Activated B cell treated with CpG ODN at 0.5 μM for 24 hours (primary cell): ENCODE measurements at regions not wholly inside any gene's neighbourhood (a gene's known extent, or its start where the extent isn't known, plus 50 kb on each side); places are given as distances from the start of the nearest gene placed in this dataset.

Experiments
- ATAC-seq: fragments of 200-7000 bp; cut with Tn5 transposase; one replicate; pipeline ENCODE4 v1.10.0; 2021; ENCODE audit warnings: low read depth, mild to moderate bottlenecking, moderate library complexity
- CTCF ChIA-PET: fragments of 350-600 bp; sonication (Branson Sonifier 250); formaldehyde crosslinking; loops from one replicate; lab custom pipeline; 2021; ENCODE audit warnings: antibody characterized with exemption; lab: Charles Lee
- POLR2A ChIA-PET: fragments of 350-600 bp; sonication (Branson Sonifier 250); formaldehyde crosslinking; loops from one replicate; lab custom pipeline; 2021; ENCODE audit warnings: antibody characterized with exemption; lab: Charles Lee
- DNase-seq: peaks from one replicate; pipeline ENCODE4 v3.0.0; 2022
- H3K27ac Mint-ChIP-seq: one replicate; pipeline ENCODE4 v1.8.0; 2020; ENCODE audit warnings: mixed read lengths
- H3K27me3 Mint-ChIP-seq: one replicate; pipeline ENCODE4 v1.8.0; 2021; ENCODE audit warnings: mixed read lengths
- H3K36me3 Mint-ChIP-seq: one replicate; pipeline ENCODE4 v1.8.0; 2021; ENCODE audit warnings: low read depth, mixed read lengths
- H3K4me1 Mint-ChIP-seq: one replicate; pipeline ENCODE4 v1.8.0; 2021; ENCODE audit warnings: mixed read lengths
- H3K4me3 Mint-ChIP-seq: one replicate; pipeline ENCODE4 v1.8.0; 2020; ENCODE audit warnings: mild to moderate bottlenecking, mixed read lengths
- H3K9me3 Mint-ChIP-seq: one replicate; pipeline ENCODE4 v1.8.0; 2020; ENCODE audit warnings: mixed read lengths
- CTCF ChIP-seq: fragments of 200-600 bp; IDR thresholded peaks from one replicate; pipeline ENCODE4 v1.8.0; 2022; ENCODE audit warnings: antibody characterized with exemption, mild to moderate bottlenecking
- intact Hi-C: fragments of 100-400 bp; cut with micrococcal nuclease; formaldehyde crosslinking; loops from one replicate; pipeline ENCODE4 v1.15.1; 2024

GRCh38 chr3:176796371-176796770 lies 400.9 kb downstream of the TBL1XR1 start:
- ChIA-PET CTCF (no interaction called here), POLR2A (no interaction called here)
- intact Hi-C loops, result no loop called here
- Mint-ChIP-seq H3K9me3 (no peaks in the 10 kb centered on the region), H3K27me3 (no peaks in the 10 kb centered on the region), H3K4me3 (no peak overlapping the region), H3K27ac (no peak overlapping the region), H3K36me3 (no peaks in the 10 kb centered on the region), H3K4me1 (no peaks in the 10 kb centered on the region)
- no peak for ATAC-seq
- no peak for DNase-seq
- no peak for TF ChIP-seq CTCF

- no peak for TF ChIP-seq CTCF
- no peaks in the 10 kb centered on the region for H3K4me1 Mint-ChIP-seq
- ChIA-PET CTCF (no interaction called here), POLR2A (no interaction called here)
- no peaks in the 10 kb centered on the region for H3K36me3 Mint-ChIP-seq
- H3K27ac Mint-ChIP-seq, result no peak overlapping the region
- DNase-seq, result no peak
- no peak for ATAC-seq
- intact Hi-C loops, result no loop called here
- H3K27me3 Mint-ChIP-seq, result no peaks in the 10 kb centered on the region
- H3K4me3 Mint-ChIP-seq, result no peak overlapping the region
- no peaks in the 10 kb centered on the region for H3K9me3 Mint-ChIP-seq
Observed at GRCh38 chr3:176795891-176796290, 401.4 kb downstream of the TBL1XR1 start.

GRCh38 chr3:176794406-176794805 lies 402.9 kb downstream of the TBL1XR1 start:
- Mint-ChIP-seq H3K9me3 (no peaks in the 10 kb centered on the region), H3K36me3 (no peaks in the 10 kb centered on the region), H3K27ac (no peak overlapping the region), H3K4me1 (no peaks in the 10 kb centered on the region), H3K27me3 (no peaks in the 10 kb centered on the region), H3K4me3 (no peak overlapping the region)
- CTCF ChIA-PET, result no interaction called here
- no peak for ATAC-seq
- no peak for TF ChIP-seq CTCF
- DNase-seq, result no peak
- POLR2A ChIA-PET, result no interaction called here
- intact Hi-C loops, result no loop called here

GRCh38 chr3:176789947-176790346 lies 407.3 kb downstream of the TBL1XR1 start:
- H3K4me1 Mint-ChIP-seq, result no peaks in the 10 kb centered on the region
- ChIA-PET CTCF (no interaction called here), POLR2A (no interaction called here)
- no peaks in the 10 kb centered on the region for H3K27me3 Mint-ChIP-seq
- H3K27ac Mint-ChIP-seq, result no peak overlapping the region
- no peak for TF ChIP-seq CTCF
- H3K36me3 Mint-ChIP-seq, result no peaks in the 10 kb centered on the region
- no peak overlapping the region for H3K4me3 Mint-ChIP-seq
- no peak for DNase-seq
- ATAC-seq, result no peak
- intact Hi-C loops, result no loop called here
- H3K9me3 Mint-ChIP-seq, result no peaks in the 10 kb centered on the region

- no peak for ATAC-seq
- no peaks in the 10 kb centered on the region for H3K4me1 Mint-ChIP-seq
- H3K27ac Mint-ChIP-seq, result no peak overlapping the region
- H3K4me3 Mint-ChIP-seq, result no peak overlapping the region
- no peaks in the 10 kb centered on the region for H3K36me3 Mint-ChIP-seq
- DNase-seq, result no peak
- CTCF ChIA-PET, result no interaction called here
- POLR2A ChIA-PET, result no interaction called here
- H3K27me3 Mint-ChIP-seq, result no peaks in the 10 kb centered on the region
- intact Hi-C loops, result no loop called here
- no peak for TF ChIP-seq CTCF
- H3K9me3 Mint-ChIP-seq, result no peaks in the 10 kb centered on the region
Observed at GRCh38 chr3:176789281-176789705, 408.0 kb downstream of the TBL1XR1 start.
